AML-193 (cell line): ENCODE measurements at regions not wholly inside any gene's neighbourhood (a gene's known extent, or its start where the extent isn't known, plus 50 kb on each side); places are given as distances from the start of the nearest gene placed in this dataset.
"Not testable (repeated sequence)": the region's sequence is repeated elsewhere in the genome, so short reads cannot be mapped to it uniquely, and the experiment has no call there.

Experiments
- DNase-seq, 2 experiments: peaks; one replicate each; lab custom pipeline; 2025; lab: John Stamatoyannopoulos, UW

DNA sequence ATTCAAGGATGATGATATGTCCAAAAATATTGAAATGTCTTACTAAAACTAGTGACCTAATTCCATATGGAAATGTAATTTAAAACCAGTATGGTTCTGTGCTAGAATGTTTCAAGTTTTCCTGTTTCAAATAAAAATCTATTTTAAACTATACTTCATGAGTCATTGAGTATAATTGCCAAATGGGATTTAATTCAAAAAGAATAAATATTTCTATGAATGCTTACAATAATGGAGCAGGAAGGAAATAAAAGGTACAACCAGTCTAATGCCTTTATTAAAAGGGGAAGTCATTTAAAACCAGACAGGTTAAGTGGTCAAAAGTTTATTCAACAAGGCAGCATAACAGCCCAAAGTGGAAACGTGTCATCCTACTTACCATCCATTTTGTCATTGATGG, 2347.1 kb downstream of the PCDH7 start:
- no peak for DNase-seq

DNA sequence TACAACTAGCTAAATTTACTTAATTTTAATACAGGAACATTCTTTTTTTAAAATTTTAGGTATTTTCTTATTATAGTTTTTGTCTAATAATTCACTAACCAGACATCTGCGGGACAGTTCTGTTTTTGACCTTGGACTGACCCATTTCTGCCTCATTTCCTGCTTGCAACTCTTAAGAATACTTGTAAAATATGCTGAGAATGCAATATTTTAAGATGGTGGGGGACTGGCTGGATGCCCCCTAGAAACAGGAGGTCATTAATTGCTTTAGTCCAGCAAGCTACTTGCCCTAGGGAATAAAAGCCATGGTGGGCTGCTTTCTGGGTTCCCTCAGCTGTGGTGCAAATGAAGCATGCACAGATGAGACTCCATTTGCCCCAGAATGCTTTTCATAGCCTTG, 2348.4 kb downstream of the PCDH7 start:
- no peak for DNase-seq

DNA sequence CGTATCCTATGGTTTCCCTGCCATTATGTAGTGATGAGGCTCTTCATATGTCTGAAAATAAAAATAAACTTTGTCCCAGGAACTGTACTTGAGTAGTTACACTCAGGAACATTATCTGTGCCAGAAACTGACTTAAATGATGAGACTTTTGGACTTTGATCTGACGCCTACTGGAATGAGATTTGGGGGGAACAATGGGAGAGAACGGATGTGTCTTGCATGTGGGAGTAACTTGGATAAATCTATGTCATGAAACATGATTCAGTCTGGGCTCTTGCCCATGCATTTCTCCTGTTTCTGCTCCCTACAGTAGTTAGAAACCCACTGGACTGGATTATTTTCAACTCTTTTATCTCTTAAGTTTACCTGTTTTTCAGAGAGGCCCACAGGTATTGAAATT, 2351.4 kb downstream of the PCDH7 start:
- DNase-seq: no peak

DNA sequence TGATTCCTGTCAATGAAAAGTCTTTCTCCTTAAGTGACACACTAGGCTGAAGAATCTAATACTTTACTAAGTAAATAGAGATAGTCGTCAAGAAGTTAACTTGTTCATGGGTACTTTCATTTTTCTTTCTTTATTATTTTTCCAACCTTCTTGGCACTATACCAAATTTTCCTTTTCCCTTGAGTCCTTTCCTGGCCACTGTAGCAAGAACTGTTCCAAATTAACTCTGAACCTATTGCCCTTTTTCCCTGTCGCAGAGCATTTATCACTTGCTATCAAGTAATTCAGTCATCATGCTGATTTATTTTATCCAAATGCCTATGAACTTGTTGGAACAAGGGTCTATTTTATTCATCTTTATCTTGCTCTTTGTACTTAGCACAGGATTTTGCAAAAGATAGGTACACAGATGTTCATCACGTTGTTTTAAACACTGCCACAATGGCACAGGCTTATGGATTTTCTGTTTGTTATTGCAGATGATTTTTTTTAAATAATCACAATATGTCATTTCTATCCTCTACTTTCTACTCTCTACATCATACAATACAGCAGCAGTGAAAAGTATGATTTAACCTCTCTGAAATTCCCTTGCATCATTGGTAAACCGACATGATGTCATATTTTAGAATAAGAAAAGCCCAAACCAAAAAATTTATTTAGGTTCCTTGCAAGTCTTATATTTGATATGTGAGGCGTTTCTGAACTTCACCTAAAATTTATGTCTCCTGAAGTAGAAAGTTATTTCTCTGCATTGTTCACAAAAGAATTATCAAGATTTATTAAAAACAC, 2352.3 kb downstream of the PCDH7 start:
- DNase-seq: no peak

DNA sequence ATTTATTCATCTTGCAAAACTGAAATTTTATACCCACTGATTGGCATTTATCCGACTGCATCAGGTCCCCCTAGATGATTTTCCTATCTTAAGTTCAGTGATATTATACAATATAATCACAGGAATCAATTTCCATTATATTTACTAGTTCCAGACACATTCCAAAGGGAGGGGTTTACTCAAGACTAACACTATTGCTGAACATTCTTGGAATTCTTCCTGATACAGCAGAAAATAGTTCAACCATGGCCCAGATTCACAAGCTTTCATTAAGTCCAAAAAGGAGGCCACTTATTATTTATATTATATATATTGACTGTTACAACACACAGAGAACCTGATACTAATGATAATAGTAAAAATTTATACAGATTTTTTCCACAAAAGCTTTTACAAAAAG, 2353.6 kb downstream of the PCDH7 start:
- DNase-seq: no peak

DNA sequence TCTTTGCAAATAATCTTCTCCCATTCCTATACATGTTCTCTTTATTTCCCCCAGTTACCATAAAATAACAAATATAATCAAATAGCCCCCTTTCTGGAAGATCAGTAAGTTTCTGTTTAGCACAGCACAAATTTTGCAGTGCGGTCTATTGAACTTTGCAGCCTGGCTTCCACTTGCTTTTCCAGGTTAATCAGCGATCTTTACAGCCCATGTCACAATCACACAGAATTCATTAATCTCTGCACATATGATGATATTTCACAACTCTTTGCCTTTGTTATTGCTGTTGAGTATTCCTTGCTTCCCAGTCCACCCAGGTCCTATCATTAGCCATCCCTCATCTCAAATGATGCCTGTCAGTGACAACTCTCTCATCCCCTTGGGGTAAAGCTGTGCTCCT, 2358.0 kb downstream of the PCDH7 start:
- DNase-seq: no peak

DNA sequence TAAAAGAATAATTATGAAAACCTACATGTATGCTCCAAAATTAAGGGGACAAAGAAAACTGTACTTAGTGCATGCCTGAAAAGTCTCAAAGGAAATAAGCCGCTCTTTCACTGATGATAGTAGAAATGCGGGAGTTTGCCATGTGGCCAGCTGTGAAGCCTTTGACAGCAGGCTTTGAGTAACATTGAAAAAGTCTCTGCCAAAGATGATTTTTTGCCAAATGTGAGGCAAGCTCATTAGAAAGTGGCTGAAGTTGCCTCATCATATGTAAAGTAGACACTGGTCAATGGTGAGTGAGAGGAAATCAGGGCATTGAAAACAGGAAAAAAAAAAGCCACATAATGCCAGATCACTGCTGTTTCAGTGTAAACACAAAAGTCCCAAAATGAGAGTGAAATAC, 2360.1 kb downstream of the PCDH7 start:
- DNase-seq: no peak

DNA sequence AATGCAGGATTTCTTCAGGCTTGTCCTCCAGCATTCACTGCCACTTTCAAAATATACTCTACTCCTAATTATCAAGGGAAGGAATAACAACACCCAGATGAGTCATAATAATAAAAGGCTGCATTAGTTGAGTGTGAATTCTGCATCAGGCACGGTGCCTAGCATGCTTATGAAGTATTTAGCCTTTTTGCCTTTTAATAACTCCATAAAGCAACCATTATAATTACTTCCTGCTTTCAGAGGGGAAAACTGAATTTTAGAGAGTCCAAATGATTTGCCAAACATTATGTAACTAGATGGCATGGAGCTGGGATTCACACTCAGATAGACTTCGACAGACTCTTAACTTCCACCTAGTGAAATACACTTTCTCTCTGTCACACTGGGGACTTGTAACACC, 2365.5 kb downstream of the PCDH7 start:
- no peak for DNase-seq

DNA sequence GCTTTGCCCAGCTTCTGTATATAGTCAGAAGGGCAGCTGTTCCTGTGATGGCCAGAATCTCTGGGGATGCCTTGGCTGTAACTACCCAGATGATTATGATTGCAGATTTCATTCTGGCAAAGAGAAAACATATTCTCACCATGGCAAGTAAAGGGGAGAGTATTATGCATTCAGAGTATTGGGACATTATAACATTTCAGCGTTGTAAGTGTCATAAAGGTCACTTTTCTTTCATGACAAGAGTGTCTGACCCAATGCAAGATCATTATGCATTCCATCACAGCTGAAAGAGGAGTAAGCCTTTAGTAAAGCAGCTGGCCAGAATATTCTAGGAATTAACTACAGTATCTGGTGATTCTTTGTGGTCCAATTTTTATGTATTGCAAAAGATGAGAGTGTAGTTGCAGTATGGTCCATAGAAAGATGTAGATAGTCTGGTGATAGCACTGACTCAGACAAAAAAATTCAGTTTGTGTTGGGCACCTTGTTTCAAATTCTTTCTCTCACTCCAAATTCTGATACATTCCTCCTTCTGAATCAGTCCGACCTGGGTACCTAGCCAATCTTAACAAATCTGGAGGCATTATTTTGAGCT, 2366.3 kb downstream of the PCDH7 start:
- no peak for DNase-seq

DNA sequence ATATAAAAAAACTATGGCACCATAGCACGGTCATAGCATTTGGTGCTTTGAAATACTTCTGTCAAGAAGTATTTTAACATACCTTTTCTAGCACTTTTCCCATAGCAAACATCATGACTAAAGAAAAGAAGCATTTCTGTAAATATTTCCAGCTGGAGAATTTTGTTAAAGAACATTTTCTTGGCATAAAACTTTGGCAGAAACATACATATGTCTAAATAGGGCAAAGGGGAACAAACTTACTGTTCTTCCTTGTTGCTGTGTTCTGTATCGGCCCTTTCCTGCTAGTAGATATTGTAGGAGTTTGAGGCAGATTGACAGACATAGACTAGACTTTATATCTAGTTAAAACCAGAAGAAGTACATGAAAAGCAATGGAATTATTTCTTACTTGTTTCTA, 2368.5 kb downstream of the PCDH7 start:
- DNase-seq: no peak

DNA sequence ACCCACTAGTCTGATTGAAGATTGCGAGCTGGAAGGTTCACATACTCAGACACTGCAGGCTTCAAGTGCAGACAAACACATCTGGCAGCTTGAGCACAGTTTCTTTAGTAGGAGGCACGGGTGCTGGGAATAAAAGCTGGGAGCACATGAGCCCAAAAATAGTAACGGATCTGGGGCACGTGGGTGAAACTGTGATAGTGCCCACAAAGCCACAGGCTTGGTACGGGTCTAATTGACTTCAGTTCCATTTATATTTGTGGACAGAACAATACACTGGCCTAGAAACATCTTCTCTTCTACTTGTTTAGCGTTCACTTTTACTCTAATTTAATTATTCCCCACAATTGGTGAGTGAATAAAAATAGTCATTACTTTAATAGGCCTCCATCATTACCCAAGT, 2370.7 kb downstream of the PCDH7 start:
- no peak for DNase-seq

DNA sequence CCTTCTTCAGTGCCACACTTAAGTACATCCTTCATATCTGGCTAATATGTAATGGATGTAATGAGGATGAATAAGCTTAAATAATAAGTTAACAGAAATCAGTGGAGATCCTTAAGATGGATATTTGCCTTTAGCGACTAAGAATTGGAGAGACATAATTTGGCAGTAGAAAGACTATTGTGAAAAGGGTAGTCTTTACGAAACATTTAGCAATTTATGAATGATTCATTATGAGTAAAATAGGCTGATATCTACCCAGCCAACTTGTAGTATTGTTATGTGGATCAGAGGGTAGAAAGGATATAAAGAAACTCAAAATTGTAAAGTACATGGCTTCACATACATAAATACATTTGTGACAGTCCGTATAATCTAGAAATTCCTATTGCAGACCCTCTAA, 2371.8 kb downstream of the PCDH7 start:
- no peak for DNase-seq

DNA sequence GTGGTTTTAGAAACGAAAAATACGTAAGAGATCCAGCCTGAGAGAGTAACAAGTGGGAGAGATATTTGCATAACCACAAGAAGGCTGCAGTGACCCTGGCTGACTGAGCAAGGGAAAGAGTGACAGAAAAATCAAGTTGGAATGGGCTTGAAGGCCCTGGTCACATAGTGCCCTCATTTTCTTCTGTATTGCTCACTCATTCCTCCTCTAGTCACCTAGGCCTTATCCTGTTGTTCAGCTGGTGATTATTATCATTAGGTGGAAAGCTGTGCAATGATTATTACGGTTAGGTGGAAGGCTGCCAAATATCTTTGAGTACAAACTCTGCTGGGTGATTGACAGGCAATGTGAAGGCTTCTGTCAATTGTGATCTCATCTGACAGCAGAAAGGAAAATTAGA, 2384.1 kb downstream of the PCDH7 start:
- DNase-seq: no peak

DNA sequence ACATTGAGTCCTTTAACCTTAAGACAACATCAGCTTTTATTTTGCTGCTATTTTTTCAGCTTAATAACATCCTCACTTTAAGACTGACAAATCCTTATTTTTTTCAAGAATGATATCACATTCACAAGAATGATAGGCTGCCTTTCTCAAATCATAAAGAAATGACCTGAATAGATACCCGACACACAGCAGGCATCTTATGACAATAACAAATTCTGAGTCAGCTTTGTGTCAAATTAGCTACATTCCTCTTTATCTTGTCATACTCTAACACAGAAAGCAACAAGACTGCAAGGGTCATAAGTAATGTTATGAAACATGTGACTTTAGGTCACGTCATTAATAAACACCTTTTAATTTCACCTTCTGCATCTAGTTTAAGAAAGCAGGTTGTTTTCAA, 2387.6 kb downstream of the PCDH7 start:
- no peak for DNase-seq

DNA sequence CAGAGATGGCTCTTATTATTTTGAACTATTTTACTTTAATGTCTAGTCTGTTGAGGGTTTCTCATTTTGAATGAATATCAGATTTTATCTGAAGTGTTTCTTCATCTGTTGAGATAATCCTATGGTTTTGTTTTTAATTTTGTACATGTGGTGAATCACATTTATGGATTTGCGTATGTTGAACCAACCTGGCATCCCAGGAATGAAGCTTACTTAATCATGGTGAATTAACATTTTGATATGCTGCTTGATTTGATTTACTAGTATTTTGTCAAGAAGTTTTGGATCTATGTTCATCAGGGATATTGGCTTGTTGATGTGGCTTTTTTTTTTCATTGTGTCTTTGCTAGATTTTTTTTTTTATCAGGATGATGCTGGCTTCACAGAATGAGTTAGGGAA, 2390.9 kb downstream of the PCDH7 start:
- no peak for DNase-seq

DNA sequence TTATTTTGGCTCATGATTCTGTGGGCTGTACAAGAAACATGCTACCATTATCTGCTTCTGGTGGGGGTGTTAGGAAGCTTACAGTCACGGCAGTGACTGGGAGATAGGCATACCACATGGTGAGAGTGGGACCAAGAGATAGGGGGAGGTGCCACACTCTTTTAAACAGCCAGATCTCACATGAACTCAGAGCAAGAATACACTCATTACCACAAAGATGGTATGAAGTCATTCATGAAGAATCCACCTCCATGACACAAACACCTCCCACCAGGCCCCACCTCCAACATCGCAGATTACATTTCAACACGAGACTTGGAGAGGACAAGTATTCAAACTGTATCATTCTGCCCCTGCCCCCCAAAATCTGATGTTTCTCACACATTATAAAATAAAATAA, 2396.7 kb downstream of the PCDH7 start:
- DNase-seq: no peak

DNA sequence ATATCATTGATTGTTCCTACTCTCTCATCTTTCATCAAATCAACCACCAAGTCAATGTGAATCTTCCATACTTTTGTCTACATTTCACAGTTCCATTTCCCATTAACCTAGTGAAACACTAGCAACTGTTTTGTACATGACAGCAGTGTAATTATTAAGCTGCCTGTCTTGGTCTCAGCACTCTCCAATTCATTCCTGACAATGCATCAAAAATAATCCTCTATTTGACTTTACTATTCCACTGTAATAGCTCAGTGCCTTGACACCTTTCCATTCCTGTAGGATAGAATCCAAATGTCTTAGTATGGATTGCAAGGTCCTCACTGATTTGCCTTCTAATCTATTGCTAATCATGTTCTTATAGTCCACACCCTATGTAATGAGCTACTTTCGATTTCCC, 2405.8 kb downstream of the PCDH7 start:
- DNase-seq: no peak

DNA sequence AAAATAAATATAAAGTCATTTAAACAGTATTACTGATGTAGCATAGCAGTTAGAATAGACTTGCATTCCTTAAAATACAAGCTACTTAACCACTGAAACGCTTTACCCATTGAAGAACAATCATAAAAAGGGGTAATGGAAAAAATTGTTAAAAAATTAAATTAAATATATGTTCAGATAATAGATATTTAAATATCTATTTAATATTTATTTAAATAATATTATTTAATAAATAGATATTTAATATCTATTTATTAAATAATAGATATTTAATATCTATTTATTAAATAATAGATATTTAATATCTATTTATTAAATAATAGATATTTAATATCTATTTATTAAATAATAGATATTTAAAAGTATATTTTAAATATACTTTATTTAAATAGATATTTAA, 2410.5 kb downstream of the PCDH7 start:
- DNase-seq: not testable (repeated sequence)

DNA sequence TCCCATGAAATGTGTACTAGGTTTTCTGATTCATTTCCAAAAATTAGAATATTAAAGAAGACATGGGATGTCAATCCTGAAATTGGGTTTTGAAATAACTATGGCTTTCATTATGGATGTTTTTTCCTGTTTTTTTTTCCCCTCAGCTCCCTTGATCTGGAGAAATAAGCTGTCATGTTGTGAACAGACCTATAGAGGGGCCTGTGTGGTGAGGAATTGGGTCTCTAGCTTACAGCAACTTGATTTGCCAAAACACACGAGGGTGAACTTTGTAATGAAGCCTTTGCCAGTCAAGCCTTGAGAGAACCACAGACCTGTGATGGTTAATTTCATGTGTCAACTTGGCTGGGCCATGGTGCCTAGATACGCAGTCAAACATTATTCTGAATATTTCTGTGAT, 2413.6 kb downstream of the PCDH7 start:
- no peak for DNase-seq

DNA sequence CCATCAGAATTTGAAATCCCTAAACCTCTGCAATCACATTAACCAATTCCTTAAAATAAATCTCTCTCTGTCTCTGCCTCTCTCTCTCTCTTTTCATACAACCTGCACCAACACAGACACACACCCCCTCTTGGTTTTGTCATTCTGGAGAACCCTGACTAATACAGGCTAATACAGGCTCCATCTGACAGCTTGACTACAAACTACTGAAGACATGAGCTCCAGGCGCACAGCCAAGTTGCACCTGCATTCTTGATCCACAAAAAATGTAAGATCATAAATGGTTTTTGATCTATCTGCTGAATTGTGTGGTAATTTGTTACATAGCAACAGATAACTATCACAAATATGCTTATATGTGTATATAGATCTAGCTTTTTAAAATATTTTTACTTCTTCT, 2414.2 kb downstream of the PCDH7 start:
- DNase-seq: no peak

DNA sequence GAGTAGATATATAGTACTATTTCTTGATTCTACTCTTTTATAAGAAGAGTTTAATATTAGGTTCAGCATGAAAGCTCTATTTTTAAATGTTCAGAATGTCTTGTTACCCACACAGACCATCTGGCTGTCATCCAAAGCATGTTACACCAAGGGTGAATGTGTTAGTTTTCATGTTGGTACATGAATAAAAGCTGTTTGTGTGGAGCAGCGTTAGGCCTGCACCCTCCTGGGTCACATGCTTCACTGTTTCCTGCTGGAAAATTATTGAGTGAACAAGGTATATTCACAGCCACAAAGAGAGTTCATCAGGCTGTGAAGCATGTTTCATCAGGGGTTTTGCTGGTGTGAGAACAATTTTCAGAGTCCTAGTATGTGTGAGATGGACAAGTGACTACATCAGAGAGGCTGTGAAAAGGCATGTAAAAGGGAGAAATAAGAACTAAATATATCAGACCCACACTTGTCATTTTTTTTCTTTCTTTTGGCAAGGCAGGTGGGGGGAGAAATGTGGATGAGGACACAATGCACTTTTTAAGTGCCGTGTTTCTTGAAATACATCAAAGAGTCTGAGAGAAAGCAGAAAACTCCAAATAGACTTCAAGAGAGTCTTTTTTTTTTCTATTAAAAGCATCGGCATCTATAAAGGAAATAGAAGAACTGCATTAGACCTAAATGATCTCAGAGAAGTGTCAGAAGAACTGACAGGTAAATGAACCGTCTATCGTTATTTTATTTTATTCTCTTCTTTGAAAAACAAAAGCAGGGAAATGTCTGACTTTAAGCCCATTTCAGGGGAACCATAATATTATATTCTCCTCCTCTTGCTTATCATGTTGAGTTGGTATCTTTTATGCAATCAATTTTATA, 2429.7 kb downstream of the PCDH7 start:
- DNase-seq: no peak

DNA sequence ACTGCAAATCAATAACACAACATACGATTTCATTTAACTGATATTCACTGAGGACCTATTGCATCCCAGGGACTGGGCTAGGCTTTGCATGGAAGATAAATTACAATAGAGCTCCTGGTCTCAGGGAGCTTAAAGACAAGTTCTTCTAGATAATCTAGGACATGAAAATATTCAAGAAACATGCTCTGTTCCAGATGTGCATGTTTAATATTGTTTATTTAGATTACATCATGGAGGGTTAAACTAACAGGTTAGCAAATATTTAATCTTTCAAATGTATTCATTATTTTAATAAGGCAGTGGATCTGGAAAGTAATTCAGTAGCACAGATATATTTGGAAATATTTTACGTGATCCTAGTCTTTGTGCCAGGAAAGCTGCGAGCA, 2430.3 kb downstream of the PCDH7 start:
- no peak for DNase-seq

DNA sequence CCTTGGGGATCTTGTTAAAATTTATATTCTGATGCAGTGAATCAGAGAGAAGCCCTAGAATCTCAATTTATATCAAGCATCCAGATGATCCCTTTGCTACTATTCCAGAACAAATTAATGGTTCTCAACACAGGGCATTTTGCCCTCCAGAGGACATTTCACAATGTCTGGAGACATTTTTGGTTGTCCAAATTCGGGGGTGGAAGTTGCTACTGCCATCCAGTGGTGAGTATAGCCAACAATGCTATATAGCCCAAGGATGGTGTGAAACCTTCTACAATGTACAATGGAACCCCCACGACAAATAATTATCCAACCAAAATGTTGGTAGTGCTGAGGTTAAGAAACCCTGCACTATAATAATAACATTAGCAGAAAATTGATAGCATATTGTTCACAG, 2440.0 kb downstream of the PCDH7 start:
- DNase-seq: peak; percentile 5 to 17
